SK-N-SH (cell line): ENCODE measurements at regions not wholly inside any gene's neighbourhood (a gene's known extent, or its start where the extent isn't known, plus 50 kb on each side); places are given as distances from the start of the nearest gene placed in this dataset.

Experiments used
- CTCF ChIA-PET: fragments of 300-600, 350-600 bp; formaldehyde crosslinking; extraction: SDS; loops from one replicate; lab custom pipeline; 2021; lab: Yijun Ruan, JAX
- POLR2A ChIA-PET: fragments of 350-600 bp; sonication (Branson Sonifier 250); formaldehyde crosslinking; extraction: SDS; loops from one replicate; lab custom pipeline; 2020; ENCODE audit warnings: antibody characterized with exemption, inconsistent platforms; lab: Yijun Ruan, JAX
- DNase-seq: peaks from one replicate; pipeline ENCODE4 v3.0.0; 2012
- H2AFZ ChIP-seq: fragments of 200-600 bp; sonication (generic); 2 replicates; pipeline ENCODE4 v1.8.1; 2016; ENCODE audit warnings: antibody characterized with exemption, mild to moderate bottlenecking, low read depth
- H3F3A ChIP-seq: fragments of 200-600 bp; sonication (generic); replicated peaks from 2 replicates; pipeline ENCODE3; 2016; ENCODE audit warnings: antibody characterized with exemption, mild to moderate bottlenecking; ENCODE audit not compliant: insufficient read depth
- H3K27ac ChIP-seq, 2 experiments: fragments of 200-500 bp in 1 of 2; fragments of 200-600 bp in 1 of 2; sonication (Bioruptor generic) in 1 of 2; sonication (generic), shearing (Covaris generic) in 1 of 2; 2 replicates each; pipeline versions ENCODE4 v1.5.1 to v1.6.1; 2014 to 2016; ENCODE audit warnings: low read depth in 2 of 2, inconsistent platforms in 1 of 2, low read length in 1 of 2, mild to moderate bottlenecking in 1 of 2, mixed read lengths in 1 of 2
- H3K27me3 ChIP-seq: fragments of 200-600 bp; sonication (generic), shearing (Covaris generic); 2 replicates; pipeline ENCODE4 v1.6.1; 2016; ENCODE audit warnings: mixed run types; ENCODE audit not compliant: insufficient read depth
- H3K36me3 ChIP-seq, 2 experiments: fragments of 200-500 bp in 1 of 2; fragments of 200-600 bp in 1 of 2; sonication (Bioruptor generic) in 1 of 2; sonication (generic) in 1 of 2; replicated peaks in 1 of 2; 2 replicates each; pipeline versions ENCODE3 to v1.5.1; 2014 to 2016; ENCODE audit warnings: low read length in 1 of 2, mild to moderate bottlenecking in 1 of 2; ENCODE audit not compliant: insufficient read depth in 2 of 2, control insufficient read depth in 1 of 2
- H3K4me1 ChIP-seq, 2 experiments: fragments of 200-500 bp in 1 of 2; fragments of 200-600 bp in 1 of 2; sonication (Bioruptor generic) in 1 of 2; sonication (generic), shearing (Covaris generic) in 1 of 2; 2 replicates each; pipeline versions ENCODE4 v1.5.1 to v1.6.1; 2014 to 2016; ENCODE audit warnings: low read depth in 1 of 2, low read length in 1 of 2, mixed run types in 1 of 2; ENCODE audit not compliant: insufficient read depth in 2 of 2, control insufficient read depth in 1 of 2
- H3K4me2 ChIP-seq: fragments of 200-600 bp; sonication (generic), shearing (Covaris generic); 2 replicates; pipeline ENCODE4 v1.6.1; 2017; ENCODE audit warnings: mixed run types
- H3K4me3 ChIP-seq, 2 experiments: fragments of 200-500 bp in 1 of 2; fragments of 200-600 bp in 1 of 2; sonication (Bioruptor generic) in 1 of 2; sonication (generic), shearing (Covaris generic) in 1 of 2; 2 replicates each; pipeline versions ENCODE4 v1.5.1 to v1.8.1; 2014 to 2016; ENCODE audit warnings: low read depth in 2 of 2, inconsistent platforms in 1 of 2, low read length in 1 of 2, mild to moderate bottlenecking in 1 of 2, mixed read lengths in 1 of 2, moderate library complexity in 1 of 2
- H3K79me2 ChIP-seq: fragments of 200-600 bp; sonication (generic); 2 replicates; pipeline ENCODE4 v1.8.1; 2017; ENCODE audit warnings: mild to moderate bottlenecking; ENCODE audit not compliant: insufficient read depth
- H3K9ac ChIP-seq: fragments of 200-600 bp; sonication (generic); 2 replicates; pipeline ENCODE4 v1.6.1; 2017; ENCODE audit warnings: mixed run types
- H3K9me2 ChIP-seq: fragments of 200-600 bp; sonication (generic); 2 replicates; pipeline ENCODE4 v1.6.1; 2017; ENCODE audit warnings: mixed run types
- H3K9me3 ChIP-seq: fragments of 200-600 bp; sonication (generic); 2 replicates; pipeline ENCODE4 v1.6.1; 2017; ENCODE audit warnings: mixed run types, mild to moderate bottlenecking, moderate library complexity
- H4K20me1 ChIP-seq: fragments of 200-600 bp; sonication (generic); 2 replicates; pipeline ENCODE4 v1.6.1; 2017; ENCODE audit warnings: mild to moderate bottlenecking, mixed run types; ENCODE audit not compliant: insufficient read depth
- CHD2 ChIP-seq: fragments of 150-350 bp; IDR thresholded peaks from 2 replicates; pipeline ENCODE4 v1.6.1; 2018; ENCODE audit warnings: low read length; ENCODE audit not compliant: partially characterized antibody
- ELF1 ChIP-seq: IDR thresholded peaks from 2 replicates; pipeline ENCODE4 v1.4.0; 2012
- EP300 ChIP-seq, 2 experiments: IDR thresholded peaks; 2 replicates each; pipeline versions ENCODE4 v1.4.0 to v1.6.1; 2012; ENCODE audit warnings: borderline replicate concordance in 1 of 2, low read depth in 1 of 2, low read length in 1 of 2
- EZH2phosphoT487 ChIP-seq: fragments of 200-600 bp; sonication (generic); IDR thresholded peaks from 2 replicates; pipeline ENCODE4 v1.6.1; 2017; ENCODE audit warnings: low read depth, mixed run types, mild to moderate bottlenecking, antibody characterized with exemption, moderate library complexity, borderline replicate concordance
- FOSL2 ChIP-seq: IDR thresholded peaks from 2 replicates; pipeline ENCODE4 v1.4.0; 2012; ENCODE audit warnings: low read depth, mild to moderate bottlenecking, moderate library complexity, borderline replicate concordance
- FOXJ3 ChIP-seq: sonication (generic); formaldehyde crosslinking; IDR thresholded peaks from 2 replicates; pipeline ENCODE4 v1.5.1; 2020; ENCODE audit warnings: mild to moderate bottlenecking, missing genetic modification reagents
- GABPA ChIP-seq: IDR thresholded peaks from 2 replicates; pipeline ENCODE4 v1.4.0; 2012; ENCODE audit warnings: low read depth, mild to moderate bottlenecking
- JUND ChIP-seq: IDR thresholded peaks from 2 replicates; pipeline ENCODE4 v1.4.0; 2012
- MEF2A ChIP-seq: IDR thresholded peaks from 2 replicates; pipeline ENCODE4 v1.4.0; 2012; ENCODE audit warnings: low read depth, borderline replicate concordance
- MXI1 ChIP-seq: IDR thresholded peaks from 2 replicates; pipeline ENCODE4 v1.6.1; 2012; ENCODE audit warnings: mild to moderate bottlenecking, low read depth, low read length, improper control_type of control experiment
- NFIC ChIP-seq: IDR thresholded peaks from 2 replicates; pipeline ENCODE4 v1.4.0; 2012; ENCODE audit warnings: borderline replicate concordance
- POLR2AphosphoS5 ChIP-seq: IDR thresholded peaks from 2 replicates; pipeline ENCODE4 v1.6.1; 2012; ENCODE audit warnings: low read depth, low read length
- RCOR1 ChIP-seq: fragments of 150-350 bp; IDR thresholded peaks from 2 replicates; pipeline ENCODE4 v1.6.1; 2017; ENCODE audit warnings: antibody characterized with exemption, low read length
- RFX5 ChIP-seq: IDR thresholded peaks from 2 replicates; pipeline ENCODE4 v1.6.1; 2012; ENCODE audit warnings: mild to moderate bottlenecking, improper control_type of control experiment, low read length
- RXRA ChIP-seq: IDR thresholded peaks from 2 replicates; pipeline ENCODE4 v1.4.0; 2012; ENCODE audit warnings: low read depth, mild to moderate bottlenecking, borderline replicate concordance
- SMC3 ChIP-seq: IDR thresholded peaks from 2 replicates; pipeline ENCODE4 v1.6.1; 2012; ENCODE audit warnings: low read depth, low read length, improper control_type of control experiment
- TAF1 ChIP-seq: IDR thresholded peaks from 2 replicates; pipeline ENCODE4 v1.6.1; 2012; ENCODE audit warnings: low read depth, mild to moderate bottlenecking, low read length, moderate library complexity, borderline replicate concordance
- WGBS: methylation state at CpG from one replicate; pipeline ENCODE4 v1.1.6; 2017; ENCODE audit warnings: low lambda C conversion rate; 5-methylcytosine and 5-hydroxymethylcytosine counted together
- TF ChIP-seq, protein P1 (sequence below): IDR thresholded peaks from 2 replicates; pipeline ENCODE4 v1.6.1; 2012; ENCODE audit warnings: mild to moderate bottlenecking, low read depth, low read length, moderate library complexity
- TF ChIP-seq, protein P2 (sequence below): fragments of 150-350 bp; IDR thresholded peaks from 2 replicates; pipeline ENCODE4 v1.6.1; 2017; ENCODE audit warnings: antibody characterized with exemption, low read length, low read depth, borderline replicate concordance
- TF ChIP-seq, protein P3 (sequence below): IDR thresholded peaks from 2 replicates; pipeline ENCODE4 v1.4.0; 2012; ENCODE audit warnings: low read depth, borderline replicate concordance
- TF ChIP-seq, protein P4 (sequence below): fragments of 150-350 bp; IDR thresholded peaks from 2 replicates; pipeline ENCODE4 v1.6.1; 2016; ENCODE audit warnings: mild to moderate bottlenecking, low read depth, low read length
- TF ChIP-seq, protein P5 (sequence below): IDR thresholded peaks from 2 replicates; pipeline ENCODE4; 2012
- TF ChIP-seq, protein P6 (sequence below): fragments of 200-600 bp; sonication (generic); IDR thresholded peaks from 2 replicates; pipeline ENCODE4 v1.6.1; 2017; ENCODE audit warnings: antibody characterized with exemption, mild to moderate bottlenecking, moderate library complexity

DNA sequence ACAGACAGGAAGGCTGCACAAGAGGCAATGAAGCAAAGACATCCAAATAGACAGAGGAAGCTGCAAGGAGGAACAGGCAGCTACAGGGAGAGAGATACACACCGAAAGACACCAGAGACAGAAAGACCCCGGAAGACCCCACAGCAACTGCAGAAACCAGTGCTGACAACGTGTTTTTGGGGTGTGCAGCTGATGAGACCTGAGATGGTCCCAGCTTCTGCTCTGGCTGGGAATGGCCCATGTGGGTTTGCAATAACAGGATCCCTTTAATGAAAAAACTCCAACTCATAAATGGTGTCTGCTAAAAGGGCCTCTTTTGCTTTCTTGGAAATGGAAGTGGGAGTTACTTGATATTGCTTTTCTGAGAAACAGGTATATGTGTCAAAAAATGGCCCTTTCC, 101.5 kb upstream of the CDH11 start (continued):
- TF ChIP-seq, protein P1, sequence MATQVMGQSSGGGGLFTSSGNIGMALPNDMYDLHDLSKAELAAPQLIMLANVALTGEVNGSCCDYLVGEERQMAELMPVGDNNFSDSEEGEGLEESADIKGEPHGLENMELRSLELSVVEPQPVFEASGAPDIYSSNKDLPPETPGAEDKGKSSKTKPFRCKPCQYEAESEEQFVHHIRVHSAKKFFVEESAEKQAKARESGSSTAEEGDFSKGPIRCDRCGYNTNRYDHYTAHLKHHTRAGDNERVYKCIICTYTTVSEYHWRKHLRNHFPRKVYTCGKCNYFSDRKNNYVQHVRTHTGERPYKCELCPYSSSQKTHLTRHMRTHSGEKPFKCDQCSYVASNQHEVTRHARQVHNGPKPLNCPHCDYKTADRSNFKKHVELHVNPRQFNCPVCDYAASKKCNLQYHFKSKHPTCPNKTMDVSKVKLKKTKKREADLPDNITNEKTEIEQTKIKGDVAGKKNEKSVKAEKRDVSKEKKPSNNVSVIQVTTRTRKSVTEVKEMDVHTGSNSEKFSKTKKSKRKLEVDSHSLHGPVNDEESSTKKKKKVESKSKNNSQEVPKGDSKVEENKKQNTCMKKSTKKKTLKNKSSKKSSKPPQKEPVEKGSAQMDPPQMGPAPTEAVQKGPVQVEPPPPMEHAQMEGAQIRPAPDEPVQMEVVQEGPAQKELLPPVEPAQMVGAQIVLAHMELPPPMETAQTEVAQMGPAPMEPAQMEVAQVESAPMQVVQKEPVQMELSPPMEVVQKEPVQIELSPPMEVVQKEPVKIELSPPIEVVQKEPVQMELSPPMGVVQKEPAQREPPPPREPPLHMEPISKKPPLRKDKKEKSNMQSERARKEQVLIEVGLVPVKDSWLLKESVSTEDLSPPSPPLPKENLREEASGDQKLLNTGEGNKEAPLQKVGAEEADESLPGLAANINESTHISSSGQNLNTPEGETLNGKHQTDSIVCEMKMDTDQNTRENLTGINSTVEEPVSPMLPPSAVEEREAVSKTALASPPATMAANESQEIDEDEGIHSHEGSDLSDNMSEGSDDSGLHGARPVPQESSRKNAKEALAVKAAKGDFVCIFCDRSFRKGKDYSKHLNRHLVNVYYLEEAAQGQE: no peak
- TF ChIP-seq MEF2A (no peak), FOSL2 (no peak), TAF1 (no peak), RXRA (no peak), ELF1 (no peak), CHD2 (no peak), EP300 (IDR thresholded peaks at IDR 0.05; ENCODE audit: borderline replicate concordance in 1 of 2, low read depth in 1 of 2, low read length in 1 of 2) (no peak)
- TF ChIP-seq, protein P2, sequence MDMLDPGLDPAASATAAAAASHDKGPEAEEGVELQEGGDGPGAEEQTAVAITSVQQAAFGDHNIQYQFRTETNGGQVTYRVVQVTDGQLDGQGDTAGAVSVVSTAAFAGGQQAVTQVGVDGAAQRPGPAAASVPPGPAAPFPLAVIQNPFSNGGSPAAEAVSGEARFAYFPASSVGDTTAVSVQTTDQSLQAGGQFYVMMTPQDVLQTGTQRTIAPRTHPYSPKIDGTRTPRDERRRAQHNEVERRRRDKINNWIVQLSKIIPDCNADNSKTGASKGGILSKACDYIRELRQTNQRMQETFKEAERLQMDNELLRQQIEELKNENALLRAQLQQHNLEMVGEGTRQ: no peak
- TF ChIP-seq, protein P3, sequence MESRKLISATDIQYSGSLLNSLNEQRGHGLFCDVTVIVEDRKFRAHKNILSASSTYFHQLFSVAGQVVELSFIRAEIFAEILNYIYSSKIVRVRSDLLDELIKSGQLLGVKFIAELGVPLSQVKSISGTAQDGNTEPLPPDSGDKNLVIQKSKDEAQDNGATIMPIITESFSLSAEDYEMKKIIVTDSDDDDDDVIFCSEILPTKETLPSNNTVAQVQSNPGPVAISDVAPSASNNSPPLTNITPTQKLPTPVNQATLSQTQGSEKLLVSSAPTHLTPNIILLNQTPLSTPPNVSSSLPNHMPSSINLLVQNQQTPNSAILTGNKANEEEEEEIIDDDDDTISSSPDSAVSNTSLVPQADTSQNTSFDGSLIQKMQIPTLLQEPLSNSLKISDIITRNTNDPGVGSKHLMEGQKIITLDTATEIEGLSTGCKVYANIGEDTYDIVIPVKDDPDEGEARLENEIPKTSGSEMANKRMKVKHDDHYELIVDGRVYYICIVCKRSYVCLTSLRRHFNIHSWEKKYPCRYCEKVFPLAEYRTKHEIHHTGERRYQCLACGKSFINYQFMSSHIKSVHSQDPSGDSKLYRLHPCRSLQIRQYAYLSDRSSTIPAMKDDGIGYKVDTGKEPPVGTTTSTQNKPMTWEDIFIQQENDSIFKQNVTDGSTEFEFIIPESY: no peak

DNA sequence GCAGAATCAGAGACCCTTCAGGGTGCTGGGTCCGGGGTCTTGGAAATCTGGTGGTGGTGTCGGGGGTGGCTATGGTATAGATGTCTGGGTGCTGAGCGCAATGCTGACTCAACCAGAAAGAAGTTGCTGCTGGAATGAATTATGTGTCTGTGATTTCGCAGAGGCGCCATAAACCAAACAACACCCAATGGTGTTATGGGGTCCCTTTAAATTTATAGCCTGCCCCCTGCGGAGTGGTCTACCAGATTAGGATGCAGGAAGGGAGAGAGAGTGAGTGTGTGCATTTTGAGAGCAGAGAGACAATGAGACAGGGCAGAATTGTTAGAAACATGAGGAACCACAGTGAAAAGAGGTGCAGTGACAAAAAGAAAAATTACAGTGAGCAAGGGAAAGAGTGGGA, 100.7 kb upstream of the CDH11 start:
- Histone ChIP-seq H3K79me2 (no peaks in the 10 kb centered on the region), H3K9me3 (no peaks in the 10 kb centered on the region), H4K20me1 (no peaks in the 10 kb centered on the region), H3K4me1 (peaks cover 0 to 4% of the 10 kb centered on the region in 2 experiments; a peak in 1 of 4 replicates), H3K27me3 (no peaks in the 10 kb centered on the region), H3F3A (no peaks in the 10 kb centered on the region), H3K4me2 (no peak overlapping the region), H3K27ac (no peak overlapping the region), H3K36me3 (no peaks in the 10 kb centered on the region), H3K9me2 (no peaks in the 10 kb centered on the region), H3K4me3 (no peak overlapping the region), H2AFZ (no peak overlapping the region), H3K9ac (no peak overlapping the region)
- POLR2A ChIA-PET: no interaction called here
- WGBS: 71% methylated on average over 6 of the region's 6 CpGs
- CTCF ChIA-PET: interaction anchor here (0.6 kb wide), 1 partner anchor 18 kb away, joined by 3 read pairs; no protein-coding TSS in a partner anchor
- no peak for DNase-seq
- no peak for TF ChIP-seq FOXJ3 (CRISPR knock-in tag)
- TF ChIP-seq, protein P4, sequence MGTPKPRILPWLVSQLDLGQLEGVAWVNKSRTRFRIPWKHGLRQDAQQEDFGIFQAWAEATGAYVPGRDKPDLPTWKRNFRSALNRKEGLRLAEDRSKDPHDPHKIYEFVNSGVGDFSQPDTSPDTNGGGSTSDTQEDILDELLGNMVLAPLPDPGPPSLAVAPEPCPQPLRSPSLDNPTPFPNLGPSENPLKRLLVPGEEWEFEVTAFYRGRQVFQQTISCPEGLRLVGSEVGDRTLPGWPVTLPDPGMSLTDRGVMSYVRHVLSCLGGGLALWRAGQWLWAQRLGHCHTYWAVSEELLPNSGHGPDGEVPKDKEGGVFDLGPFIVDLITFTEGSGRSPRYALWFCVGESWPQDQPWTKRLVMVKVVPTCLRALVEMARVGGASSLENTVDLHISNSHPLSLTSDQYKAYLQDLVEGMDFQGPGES: no peak
- no peak for TF ChIP-seq GABPA
- no peak for TF ChIP-seq MEF2A
- TF ChIP-seq RFX5: no peak
- TF ChIP-seq RCOR1: no peak
- TF ChIP-seq, protein P5, sequence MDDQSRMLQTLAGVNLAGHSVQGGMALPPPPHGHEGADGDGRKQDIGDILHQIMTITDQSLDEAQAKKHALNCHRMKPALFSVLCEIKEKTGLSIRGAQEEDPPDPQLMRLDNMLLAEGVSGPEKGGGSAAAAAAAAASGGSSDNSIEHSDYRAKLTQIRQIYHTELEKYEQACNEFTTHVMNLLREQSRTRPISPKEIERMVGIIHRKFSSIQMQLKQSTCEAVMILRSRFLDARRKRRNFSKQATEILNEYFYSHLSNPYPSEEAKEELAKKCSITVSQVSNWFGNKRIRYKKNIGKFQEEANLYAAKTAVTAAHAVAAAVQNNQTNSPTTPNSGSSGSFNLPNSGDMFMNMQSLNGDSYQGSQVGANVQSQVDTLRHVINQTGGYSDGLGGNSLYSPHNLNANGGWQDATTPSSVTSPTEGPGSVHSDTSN: no peak
- TF ChIP-seq JUND: no peak
- no peak for TF ChIP-seq NFIC
- no peak for TF ChIP-seq EZH2phosphoT487
- TF ChIP-seq SMC3: no peak
- TF ChIP-seq MXI1: no peak
- no peak for TF ChIP-seq POLR2AphosphoS5
- TF ChIP-seq, protein P6, sequence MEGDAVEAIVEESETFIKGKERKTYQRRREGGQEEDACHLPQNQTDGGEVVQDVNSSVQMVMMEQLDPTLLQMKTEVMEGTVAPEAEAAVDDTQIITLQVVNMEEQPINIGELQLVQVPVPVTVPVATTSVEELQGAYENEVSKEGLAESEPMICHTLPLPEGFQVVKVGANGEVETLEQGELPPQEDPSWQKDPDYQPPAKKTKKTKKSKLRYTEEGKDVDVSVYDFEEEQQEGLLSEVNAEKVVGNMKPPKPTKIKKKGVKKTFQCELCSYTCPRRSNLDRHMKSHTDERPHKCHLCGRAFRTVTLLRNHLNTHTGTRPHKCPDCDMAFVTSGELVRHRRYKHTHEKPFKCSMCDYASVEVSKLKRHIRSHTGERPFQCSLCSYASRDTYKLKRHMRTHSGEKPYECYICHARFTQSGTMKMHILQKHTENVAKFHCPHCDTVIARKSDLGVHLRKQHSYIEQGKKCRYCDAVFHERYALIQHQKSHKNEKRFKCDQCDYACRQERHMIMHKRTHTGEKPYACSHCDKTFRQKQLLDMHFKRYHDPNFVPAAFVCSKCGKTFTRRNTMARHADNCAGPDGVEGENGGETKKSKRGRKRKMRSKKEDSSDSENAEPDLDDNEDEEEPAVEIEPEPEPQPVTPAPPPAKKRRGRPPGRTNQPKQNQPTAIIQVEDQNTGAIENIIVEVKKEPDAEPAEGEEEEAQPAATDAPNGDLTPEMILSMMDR: no peak
